Neural progenitor cell (in vitro differentiated cells): ENCODE measurements at regions not wholly inside any gene's neighbourhood (a gene's known extent, or its start where the extent isn't known, plus 50 kb on each side); places are given as distances from the start of the nearest gene placed in this dataset.

ENCODE experiments used
- DNase-seq: peaks from one replicate; pipeline ENCODE4 v3.0.0-alpha.2; 2016; ENCODE audit warnings: low spot score
- H2AFZ ChIP-seq: fragments of 200-600 bp; sonication (generic); replicated peaks from 2 replicates; pipeline ENCODE4 v1.6.1; 2016; ENCODE audit warnings: antibody characterized with exemption
- H3F3A ChIP-seq: fragments of 200-600 bp; sonication (generic); 2 replicates; pipeline ENCODE4 v1.6.1; 2016; ENCODE audit warnings: antibody characterized with exemption, low read depth
- H3K27ac ChIP-seq: fragments of 200-600 bp; sonication (generic); 2 replicates; pipeline ENCODE4 v1.5.1; 2016; ENCODE audit warnings: mild to moderate bottlenecking
- H3K27me3 ChIP-seq: fragments of 200-600 bp; sonication (generic); 2 replicates; pipeline ENCODE4 v1.6.1; 2016; ENCODE audit warnings: mild to moderate bottlenecking, moderate library complexity
- H3K36me3 ChIP-seq: fragments of 200-600 bp; sonication (generic); 2 replicates; pipeline ENCODE4 v1.5.1; 2016
- H3K4me1 ChIP-seq: fragments of 200-600 bp; sonication (generic); 2 replicates; pipeline ENCODE4 v1.6.1; 2016; ENCODE audit warnings: mixed run types
- H3K4me2 ChIP-seq: fragments of 200-600 bp; sonication (generic); 2 replicates; pipeline ENCODE4 v1.6.1; 2016
- H3K4me3 ChIP-seq: fragments of 200-600 bp; sonication (generic); 2 replicates; pipeline ENCODE4 v1.5.1; 2016
- H3K79me2 ChIP-seq: fragments of 200-600 bp; sonication (generic); 2 replicates; pipeline ENCODE4 v1.6.1; 2016; ENCODE audit warnings: low read depth
- H3K9ac ChIP-seq: fragments of 200-600 bp; sonication (generic); 2 replicates; pipeline ENCODE4 v1.6.1; 2016
- H3K9me3 ChIP-seq: fragments of 200-600 bp; sonication (generic); 2 replicates; pipeline ENCODE4 v1.5.1; 2016; ENCODE audit warnings: low read depth
- H4K20me1 ChIP-seq: fragments of 200-600 bp; sonication (generic); 2 replicates; pipeline ENCODE4 v1.6.1; 2016; ENCODE audit warnings: low read depth
- H3K27ac Mint-ChIP-seq: 3 replicates; pipeline ENCODE4 v1.8.0; 2021; ENCODE audit warnings: mixed read lengths
- H3K27me3 Mint-ChIP-seq: 2 replicates; pipeline ENCODE4 v1.8.0; 2022; ENCODE audit warnings: low read depth, mild to moderate bottlenecking, inconsistent platforms, moderate library complexity, mixed read lengths; ENCODE audit not compliant: insufficient read depth
- H3K36me3 Mint-ChIP-seq: 3 replicates; pipeline ENCODE4 v1.8.0; 2021; ENCODE audit warnings: mixed read lengths
- H3K4me1 Mint-ChIP-seq: 3 replicates; pipeline ENCODE4 v1.8.0; 2021; ENCODE audit warnings: mixed read lengths
- H3K4me3 Mint-ChIP-seq: 3 replicates; pipeline ENCODE4 v1.8.0; 2021; ENCODE audit warnings: mild to moderate bottlenecking, moderate library complexity, mixed read lengths
- H3K9me3 Mint-ChIP-seq: 3 replicates; pipeline ENCODE4 v1.8.0; 2020; ENCODE audit warnings: mixed read lengths
- EZH2 ChIP-seq: fragments of 200-600 bp; sonication (generic); IDR thresholded peaks from 2 replicates; pipeline ENCODE4 v1.6.1; 2017; ENCODE audit warnings: antibody characterized with exemption, mild to moderate bottlenecking, moderate library complexity
- EZH2phosphoT487 ChIP-seq: fragments of 200-600 bp; sonication (generic); IDR thresholded peaks from 2 replicates; pipeline ENCODE4 v1.6.1; 2017; ENCODE audit warnings: antibody characterized with exemption
- TF ChIP-seq, protein P1 (sequence below): fragments of 200-600 bp; sonication (generic); IDR thresholded peaks from 2 replicates; pipeline ENCODE4 v1.5.1; 2017; ENCODE audit warnings: antibody characterized with exemption, mild to moderate bottlenecking

DNA sequence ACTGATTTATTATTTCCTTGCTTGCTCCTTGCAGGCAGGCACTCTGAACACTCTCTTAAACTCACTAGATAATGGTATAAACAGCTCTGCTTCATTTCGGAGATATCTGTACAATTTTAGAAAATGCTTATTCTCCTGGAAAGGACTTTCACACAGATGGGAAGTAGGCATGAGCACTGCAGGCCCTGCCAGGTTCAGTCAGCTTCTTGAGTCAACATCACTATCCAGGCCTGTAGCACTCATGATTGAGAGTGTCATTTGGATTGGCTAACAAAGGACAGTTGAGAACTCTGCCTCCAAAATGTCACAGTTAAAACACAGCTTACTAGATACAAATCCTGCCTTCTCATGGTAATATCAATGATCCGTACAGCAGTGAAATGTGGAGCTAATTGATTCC is 181.9 kb downstream of the CYYR1 start:
- H4K20me1 ChIP-seq = no peaks in the 10 kb centered on the region

DNA sequence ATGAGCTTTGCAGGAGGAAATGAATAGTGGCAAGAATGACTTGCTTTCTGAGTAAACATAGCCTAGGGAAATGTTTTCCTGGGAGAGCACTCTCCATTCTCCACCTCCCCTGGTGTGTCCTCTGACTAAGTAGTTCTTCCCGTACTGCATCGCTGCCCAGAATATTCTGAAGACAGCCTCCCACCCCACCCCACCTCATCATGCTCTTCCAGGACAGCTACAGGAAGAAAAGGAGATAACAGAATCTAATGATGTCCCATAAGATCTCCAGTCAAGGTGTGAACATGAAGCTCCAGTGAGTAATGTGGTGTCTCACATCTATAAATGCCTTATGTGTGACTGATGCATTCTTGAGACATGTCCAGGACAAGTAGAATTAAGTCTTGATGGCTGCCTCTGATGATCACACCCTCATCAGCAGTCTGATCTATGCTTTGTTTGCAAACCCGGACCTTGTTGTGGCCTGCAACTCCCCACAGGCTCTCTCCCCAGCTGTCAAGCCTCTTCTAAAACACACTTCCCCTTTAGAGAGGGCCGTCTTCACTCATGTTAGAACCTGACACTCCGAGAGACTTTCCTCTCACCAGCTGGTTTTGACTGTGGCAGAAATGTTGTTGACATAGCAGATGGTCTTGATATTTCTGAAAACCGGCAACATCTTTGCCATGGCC is 183.0 kb downstream of the CYYR1 start:
- DNase-seq = no peak
- no peaks in the 10 kb centered on the region for H3K9me3 ChIP-seq
- H4K20me1 ChIP-seq = no peaks in the 10 kb centered on the region
- TF ChIP-seq EZH2 (no peak), EZH2phosphoT487 (no peak)
- TF ChIP-seq, protein P1, sequence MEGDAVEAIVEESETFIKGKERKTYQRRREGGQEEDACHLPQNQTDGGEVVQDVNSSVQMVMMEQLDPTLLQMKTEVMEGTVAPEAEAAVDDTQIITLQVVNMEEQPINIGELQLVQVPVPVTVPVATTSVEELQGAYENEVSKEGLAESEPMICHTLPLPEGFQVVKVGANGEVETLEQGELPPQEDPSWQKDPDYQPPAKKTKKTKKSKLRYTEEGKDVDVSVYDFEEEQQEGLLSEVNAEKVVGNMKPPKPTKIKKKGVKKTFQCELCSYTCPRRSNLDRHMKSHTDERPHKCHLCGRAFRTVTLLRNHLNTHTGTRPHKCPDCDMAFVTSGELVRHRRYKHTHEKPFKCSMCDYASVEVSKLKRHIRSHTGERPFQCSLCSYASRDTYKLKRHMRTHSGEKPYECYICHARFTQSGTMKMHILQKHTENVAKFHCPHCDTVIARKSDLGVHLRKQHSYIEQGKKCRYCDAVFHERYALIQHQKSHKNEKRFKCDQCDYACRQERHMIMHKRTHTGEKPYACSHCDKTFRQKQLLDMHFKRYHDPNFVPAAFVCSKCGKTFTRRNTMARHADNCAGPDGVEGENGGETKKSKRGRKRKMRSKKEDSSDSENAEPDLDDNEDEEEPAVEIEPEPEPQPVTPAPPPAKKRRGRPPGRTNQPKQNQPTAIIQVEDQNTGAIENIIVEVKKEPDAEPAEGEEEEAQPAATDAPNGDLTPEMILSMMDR = no peak
- H3K36me3 Mint-ChIP-seq = no peaks in the 10 kb centered on the region
- no peaks in the 10 kb centered on the region for H3K27me3 ChIP-seq
- no peak overlapping the region for H3K4me2 ChIP-seq
- no peak overlapping the region for H3K4me3 ChIP-seq
- H3K4me3 Mint-ChIP-seq = no peak overlapping the region
- no peaks in the 10 kb centered on the region for H3F3A ChIP-seq
- no peak overlapping the region for H3K27ac ChIP-seq
- H2AFZ ChIP-seq = no peak overlapping the region
- no peaks in the 10 kb centered on the region for H3K9me3 Mint-ChIP-seq
- no peaks in the 10 kb centered on the region for H3K79me2 ChIP-seq
- H3K4me1 Mint-ChIP-seq = no peaks in the 10 kb centered on the region
- no peak overlapping the region for H3K9ac ChIP-seq
- peaks cover 4% of the 10 kb centered on the region for H3K27me3 Mint-ChIP-seq
- H3K36me3 ChIP-seq = no peaks in the 10 kb centered on the region
- no peak overlapping the region for H3K27ac Mint-ChIP-seq
- no peaks in the 10 kb centered on the region for H3K4me1 ChIP-seq

More for the DNA sequence above, 181.9 kb downstream of the CYYR1 start:
- H3K9me3 Mint-ChIP-seq = no peaks in the 10 kb centered on the region
- Histone ChIP-seq H3K79me2 (no peaks in the 10 kb centered on the region), H3K4me2 (no peak overlapping the region), H3K36me3 (no peaks in the 10 kb centered on the region), H3K4me1 (no peaks in the 10 kb centered on the region), H3K4me3 (no peak overlapping the region), H3K9ac (no peak overlapping the region), H3K9me3 (no peaks in the 10 kb centered on the region), H2AFZ (no peak overlapping the region), H3K27ac (no peak overlapping the region), H3F3A (no peaks in the 10 kb centered on the region), H3K27me3 (no peaks in the 10 kb centered on the region)
- no peak overlapping the region for H3K27ac Mint-ChIP-seq
- no peaks in the 10 kb centered on the region for H3K36me3 Mint-ChIP-seq
- TF ChIP-seq EZH2 (no peak), EZH2phosphoT487 (no peak)
- TF ChIP-seq, protein P1 = no peak
- H3K4me1 Mint-ChIP-seq = no peaks in the 10 kb centered on the region
- H3K4me3 Mint-ChIP-seq = no peak overlapping the region
- no peak for DNase-seq
- peaks cover 4% of the 10 kb centered on the region for H3K27me3 Mint-ChIP-seq

DNA sequence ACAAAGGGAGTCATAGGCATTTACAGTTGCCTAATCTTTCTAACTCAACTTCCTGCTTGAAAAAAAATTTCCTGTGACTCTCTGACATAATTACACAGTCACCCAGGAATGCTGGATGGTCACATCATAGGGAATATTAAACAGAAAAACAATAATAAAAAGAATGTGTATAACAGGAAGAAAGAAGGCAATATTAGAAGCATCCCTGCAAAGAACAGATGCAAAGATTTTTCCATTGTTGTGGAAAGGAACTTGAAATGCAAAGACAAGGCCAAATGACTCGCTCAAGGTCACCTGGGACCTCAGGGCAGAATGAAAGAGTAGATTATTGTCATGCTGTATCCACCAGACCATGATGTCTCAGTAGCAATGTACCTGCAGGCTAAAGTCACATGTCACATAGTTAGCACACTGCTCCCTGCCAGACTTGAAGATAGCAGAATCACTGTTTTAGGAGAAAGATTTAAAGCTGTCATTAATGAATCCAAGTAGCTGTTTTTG is 184.3 kb downstream of the CYYR1 start:
- Mint-ChIP-seq H3K27me3 (peaks cover 4% of the 10 kb centered on the region), H3K9me3 (no peaks in the 10 kb centered on the region), H3K4me3 (no peak overlapping the region), H3K36me3 (no peaks in the 10 kb centered on the region), H3K27ac (no peak overlapping the region), H3K4me1 (no peaks in the 10 kb centered on the region)
- Histone ChIP-seq H3K27me3 (no peaks in the 10 kb centered on the region), H3K9ac (no peak overlapping the region), H3K4me2 (no peak overlapping the region), H3K36me3 (no peaks in the 10 kb centered on the region), H3K4me1 (no peaks in the 10 kb centered on the region), H3K79me2 (no peaks in the 10 kb centered on the region), H2AFZ (no peak overlapping the region), H3K4me3 (no peak overlapping the region), H3K27ac (no peak overlapping the region), H3K9me3 (no peaks in the 10 kb centered on the region), H4K20me1 (no peaks in the 10 kb centered on the region), H3F3A (no peaks in the 10 kb centered on the region)
- no peak for DNase-seq
- TF ChIP-seq EZH2 (no peak), EZH2phosphoT487 (no peak)
- TF ChIP-seq, protein P1 = no peak
